HG03439 (cell line): ENCODE measurements at regions not wholly inside any gene's neighbourhood (a gene's known extent, or its start where the extent isn't known, plus 50 kb on each side); places are given as distances from the start of the nearest gene placed in this dataset.

Experiments used
- ATAC-seq: cut with Tn5 transposase; IDR thresholded peaks from one replicate; pipeline ENCODE4 v1.9.1; 2021; ENCODE audit warnings: mild to moderate bottlenecking, moderate library complexity; ENCODE audit not compliant: unreplicated experiment

DNA sequence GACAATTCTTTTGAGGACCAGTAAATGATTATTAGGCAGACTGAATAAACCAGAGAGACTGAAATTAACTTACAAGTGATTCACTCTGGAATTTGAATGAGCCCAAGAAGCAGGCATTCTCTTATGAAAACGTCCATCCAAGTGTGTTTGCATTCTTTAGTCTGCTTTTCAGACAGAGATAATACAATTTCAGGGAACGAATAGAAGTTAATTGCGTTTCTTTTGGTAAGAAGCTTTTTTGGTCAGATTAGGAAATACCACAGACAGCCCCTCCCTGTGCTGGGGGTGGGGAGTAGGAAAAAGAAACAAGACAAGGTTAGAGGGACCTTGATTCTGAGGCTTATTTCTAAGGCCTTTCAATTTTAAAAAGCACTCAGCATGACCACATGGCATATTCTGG, 874.4 kb downstream of the SUCLG1 start:
- no peak for ATAC-seq

DNA sequence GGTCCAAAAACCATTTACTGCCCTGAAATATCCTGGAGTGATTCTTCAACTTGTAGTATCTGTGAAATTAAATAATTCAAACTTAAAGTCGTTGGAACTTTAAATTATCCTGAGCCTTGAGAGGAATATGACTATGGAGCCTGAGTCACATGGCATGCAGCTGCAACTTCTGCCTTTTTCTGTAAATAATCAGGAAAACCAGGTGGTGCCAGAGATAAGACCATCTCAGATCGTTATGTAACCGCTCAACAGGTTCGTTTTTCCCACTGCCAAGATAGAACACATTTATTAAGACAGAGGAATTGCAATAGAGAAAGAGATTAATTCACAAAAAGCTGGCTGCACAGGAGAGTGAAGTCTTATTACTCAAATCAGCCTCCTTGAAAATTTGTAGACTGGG, 876.5 kb downstream of the SUCLG1 start:
- ATAC-seq: no peak

DNA sequence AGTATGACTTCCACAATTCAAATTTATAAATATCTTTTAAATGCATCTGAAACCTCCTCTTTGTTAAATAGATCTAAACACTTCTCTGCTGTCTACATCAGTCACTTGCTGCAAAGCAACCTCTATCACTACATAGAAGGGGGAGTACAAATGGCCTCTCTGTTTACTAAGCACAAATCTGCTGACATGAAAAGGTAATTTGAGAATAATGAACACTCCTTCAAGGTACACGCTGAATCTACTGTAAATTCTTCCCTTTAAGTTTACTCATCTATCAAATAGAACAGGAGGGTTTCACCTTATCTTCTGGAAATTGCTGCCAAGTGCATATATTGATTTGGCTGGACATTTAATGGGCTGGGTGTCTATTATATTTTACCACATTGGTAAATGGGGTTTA, 879.6 kb downstream of the SUCLG1 start:
- ATAC-seq: no peak

DNA sequence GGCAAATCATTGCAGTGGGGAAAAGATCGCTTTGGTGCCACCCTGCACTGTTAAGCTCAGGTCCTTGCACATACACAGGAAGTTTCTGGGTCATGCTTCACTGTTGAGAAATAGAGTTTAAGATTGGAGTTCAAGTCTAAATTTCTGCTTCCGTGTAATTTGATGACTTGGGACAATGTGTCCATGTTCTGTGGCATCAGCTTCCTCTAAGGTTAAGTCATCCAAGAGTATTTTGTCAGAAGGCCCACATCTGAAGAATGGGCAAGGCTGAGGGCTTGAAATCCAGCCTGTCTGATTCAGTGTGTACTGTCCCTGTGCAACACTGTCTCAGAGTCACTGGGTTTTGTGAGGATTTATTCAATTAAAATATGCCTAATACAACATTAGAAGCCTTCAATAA, 880.7 kb downstream of the SUCLG1 start:
- ATAC-seq: no peak

DNA sequence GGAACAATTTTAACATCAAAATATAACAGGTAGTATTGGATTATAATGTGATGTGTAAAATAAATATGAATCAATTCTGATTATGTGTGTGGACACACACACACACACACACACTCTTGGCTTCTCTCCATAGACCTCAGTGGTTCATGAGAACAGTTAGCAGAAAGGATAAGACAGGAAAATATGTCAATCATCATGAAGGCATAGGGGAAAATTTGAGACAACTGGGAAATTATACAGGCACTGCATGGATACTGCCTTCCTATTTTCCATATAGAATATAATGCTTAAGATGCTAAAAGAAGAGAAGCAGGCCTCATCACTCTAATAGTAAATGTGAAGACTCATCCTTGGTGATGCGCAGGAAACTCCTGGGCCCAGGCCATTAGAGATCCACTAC, 884.5 kb downstream of the SUCLG1 start:
- no peak for ATAC-seq

DNA sequence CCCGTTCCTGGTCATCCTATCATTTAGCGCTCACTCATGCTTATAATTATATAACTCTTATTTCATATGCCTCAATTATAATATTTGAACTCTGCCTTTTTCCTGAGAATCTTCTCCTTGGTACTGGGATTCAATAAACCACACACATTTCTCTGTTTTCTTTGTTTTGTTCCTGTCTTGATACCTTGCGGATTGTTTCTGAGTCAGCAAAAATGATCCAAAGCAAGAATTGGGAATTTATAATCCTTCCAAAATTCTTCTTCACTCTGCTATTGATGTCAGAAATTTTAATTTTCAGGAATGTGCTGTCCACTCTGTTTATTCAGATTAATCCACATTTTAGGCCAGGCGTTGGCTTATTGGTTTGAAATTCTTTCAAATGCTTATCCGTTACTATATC, 886.0 kb downstream of the SUCLG1 start:
- no peak for ATAC-seq

DNA sequence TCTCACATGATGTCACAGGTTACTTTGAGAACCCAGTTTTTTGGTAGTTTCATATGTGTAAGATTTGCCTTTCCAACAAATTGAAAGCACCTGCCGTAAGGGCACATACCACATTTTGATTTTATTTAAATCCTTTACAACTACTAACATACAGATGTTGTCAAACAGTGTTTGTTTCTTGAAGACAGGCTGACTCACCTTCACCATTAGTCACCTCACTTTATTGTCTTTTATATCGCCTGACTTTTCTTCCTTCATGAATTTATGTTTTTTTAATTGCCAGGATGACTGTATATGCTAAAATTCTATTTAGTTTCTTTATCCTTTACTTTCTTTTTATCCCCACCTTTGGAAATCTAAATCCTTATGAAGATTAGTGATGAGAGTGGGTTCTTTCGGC, 886.7 kb downstream of the SUCLG1 start:
- no peak for ATAC-seq

DNA sequence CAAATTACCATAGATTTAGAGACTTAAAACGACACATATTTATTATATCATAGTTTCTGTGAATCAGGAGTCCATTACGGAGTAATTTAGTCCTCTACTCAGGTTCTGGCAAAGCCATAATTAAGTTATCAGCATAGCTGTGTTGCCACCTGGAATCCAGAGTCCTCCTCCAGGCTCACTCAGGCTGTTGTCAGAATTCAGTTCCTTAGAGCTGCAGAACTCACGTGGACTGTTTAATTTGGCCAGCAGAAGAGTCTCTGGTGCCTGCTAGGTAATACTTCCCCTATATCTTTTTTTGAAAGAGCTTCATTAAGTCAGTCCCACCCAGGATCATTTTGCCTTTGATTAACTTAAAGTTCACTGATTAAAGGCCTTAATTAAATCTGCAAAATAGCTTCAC, 891.5 kb downstream of the SUCLG1 start:
- no peak for ATAC-seq

DNA sequence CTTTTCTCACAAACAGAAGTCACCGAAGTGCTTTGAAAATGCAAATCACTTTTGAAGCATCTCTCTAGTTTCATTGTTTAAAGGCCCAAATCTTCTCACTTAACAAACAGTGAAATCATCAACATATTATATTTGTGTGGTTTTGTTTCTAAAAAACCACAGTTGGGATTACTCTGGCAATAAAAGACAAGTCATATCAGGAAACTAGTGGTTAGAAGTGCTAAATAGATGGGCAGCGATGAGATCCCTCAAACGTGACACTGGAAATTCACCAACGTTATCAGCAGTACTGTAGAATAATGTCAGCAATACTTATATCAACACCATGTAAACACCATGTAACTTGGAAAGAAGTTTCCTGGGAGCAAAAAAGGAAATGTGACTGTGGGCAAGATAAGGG, 893.5 kb downstream of the SUCLG1 start:
- no peak for ATAC-seq

DNA sequence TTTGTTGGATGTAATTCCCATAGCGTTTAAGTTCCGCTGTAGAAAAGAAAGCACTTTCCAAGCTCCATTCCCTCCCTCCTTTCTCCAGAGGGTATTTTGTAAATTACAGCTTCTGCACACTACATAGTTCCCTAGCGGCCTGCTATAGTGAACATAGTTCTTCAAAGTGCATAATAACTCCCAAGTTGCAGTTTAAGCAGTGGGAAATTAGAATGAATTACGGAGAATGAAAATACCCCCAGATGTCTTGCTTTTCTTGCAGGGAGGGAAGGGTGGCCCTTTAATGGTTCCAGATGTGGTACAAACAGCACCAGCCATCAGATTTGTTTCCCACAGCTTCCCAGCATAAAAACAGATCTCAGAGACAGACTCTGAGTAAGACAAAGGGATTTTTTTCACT, 893.9 kb downstream of the SUCLG1 start:
- no peak for ATAC-seq

DNA sequence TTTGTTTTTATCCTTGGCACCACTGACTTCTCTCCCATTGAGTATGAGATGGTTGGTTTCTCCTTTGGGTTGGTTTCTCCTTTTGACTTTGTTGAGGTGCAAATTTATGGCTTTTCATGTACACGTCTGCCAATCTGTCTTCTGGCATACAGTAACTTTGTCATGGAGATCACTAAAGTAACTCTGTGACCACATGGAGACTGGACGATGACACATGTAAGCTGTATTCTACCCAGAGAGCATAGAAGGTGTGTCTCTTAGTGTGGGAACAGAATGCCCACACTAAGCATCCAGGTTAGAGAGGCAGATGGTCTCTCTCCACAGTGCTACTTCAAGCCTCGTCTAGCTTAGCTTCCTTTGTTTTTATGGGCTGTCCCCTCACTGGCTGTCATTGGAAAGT, 897.5 kb downstream of the SUCLG1 start:
- ATAC-seq: no peak

DNA sequence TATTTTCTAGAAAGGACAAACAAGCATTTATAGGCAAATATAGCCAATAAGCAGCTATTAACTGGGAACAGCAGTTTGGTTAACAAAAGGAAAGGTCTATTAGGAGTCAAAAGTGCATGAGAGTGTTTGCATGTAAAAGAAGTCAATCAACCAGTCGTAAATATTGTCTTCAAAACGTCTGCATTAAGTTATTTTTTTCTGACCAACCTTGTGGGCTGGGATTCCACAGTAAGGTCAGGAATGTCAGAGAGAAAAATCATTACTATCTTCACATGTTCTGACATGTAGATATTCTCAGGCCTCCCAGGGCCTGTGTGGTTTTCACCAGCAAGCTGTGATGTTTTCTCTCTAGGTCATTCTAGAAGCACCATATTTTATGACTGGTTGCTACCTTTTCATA, 922.5 kb downstream of the SUCLG1 start:
- ATAC-seq: no peak

DNA sequence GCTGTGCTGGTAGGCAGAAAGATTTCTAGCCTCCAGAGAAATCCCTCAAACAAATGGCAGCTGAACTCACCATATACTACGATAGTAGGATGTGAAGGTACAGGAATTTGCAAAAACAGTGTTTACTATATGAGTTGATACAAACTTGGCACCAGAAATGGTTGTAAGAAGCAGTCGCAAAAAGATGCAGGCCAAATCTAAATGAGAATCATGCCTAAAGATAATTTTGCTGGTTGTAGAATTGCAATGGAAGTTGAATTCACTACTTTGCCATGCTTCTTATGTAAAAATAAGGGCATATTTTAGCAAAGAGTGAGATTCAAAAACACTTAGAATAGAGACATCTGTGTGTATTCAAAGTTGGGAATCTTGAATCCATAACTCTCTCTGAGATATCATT, 924.7 kb downstream of the SUCLG1 start:
- ATAC-seq: no peak

DNA sequence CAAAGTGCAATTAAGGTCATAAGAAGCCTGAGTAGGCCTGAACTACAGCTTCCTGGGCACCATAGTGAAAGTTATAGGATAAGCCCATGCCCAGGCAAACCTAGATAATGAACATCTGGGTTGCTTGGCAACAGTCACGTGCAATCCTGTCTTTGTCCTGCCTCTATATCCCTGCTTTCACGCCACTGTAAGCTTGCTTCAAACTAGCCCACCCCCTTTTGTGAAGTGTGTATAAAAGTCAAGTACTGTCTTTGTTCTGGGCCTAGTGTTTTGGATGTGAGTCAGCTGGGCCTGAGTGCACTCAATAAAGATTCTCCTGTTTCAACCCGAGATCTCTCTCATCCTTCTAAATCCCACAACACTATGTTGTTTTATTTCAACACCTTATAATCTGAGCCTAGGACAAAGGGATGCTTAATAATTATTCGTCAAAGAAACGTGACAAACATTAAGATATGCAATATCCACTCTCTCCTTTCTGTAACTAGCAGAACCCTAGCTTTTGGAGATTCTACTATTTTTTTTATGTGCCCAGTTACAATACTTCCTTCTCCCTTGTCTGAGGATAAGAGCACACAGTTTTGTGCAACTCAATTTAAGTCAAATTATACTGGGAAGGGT, 927.8 kb downstream of the SUCLG1 start:
- no peak for ATAC-seq

DNA sequence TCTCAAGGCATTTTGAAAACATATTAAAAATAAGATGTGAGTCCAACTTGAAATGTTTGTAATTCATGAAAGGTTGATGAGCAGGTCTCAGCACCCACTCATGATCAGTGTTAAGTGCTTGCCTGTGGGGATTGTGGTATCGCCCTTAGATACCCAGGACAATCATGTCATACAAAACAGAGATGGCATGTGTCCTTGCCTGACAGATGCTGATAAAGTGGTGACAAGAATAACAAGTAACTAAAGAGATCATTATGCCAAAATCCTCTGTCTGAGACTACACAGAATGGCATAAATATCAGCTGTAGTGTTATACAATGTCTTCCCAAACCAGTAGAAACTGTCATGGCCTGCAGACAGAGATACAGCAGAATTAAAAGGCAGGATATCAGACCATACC, 930.3 kb downstream of the SUCLG1 start:
- ATAC-seq: no peak

DNA sequence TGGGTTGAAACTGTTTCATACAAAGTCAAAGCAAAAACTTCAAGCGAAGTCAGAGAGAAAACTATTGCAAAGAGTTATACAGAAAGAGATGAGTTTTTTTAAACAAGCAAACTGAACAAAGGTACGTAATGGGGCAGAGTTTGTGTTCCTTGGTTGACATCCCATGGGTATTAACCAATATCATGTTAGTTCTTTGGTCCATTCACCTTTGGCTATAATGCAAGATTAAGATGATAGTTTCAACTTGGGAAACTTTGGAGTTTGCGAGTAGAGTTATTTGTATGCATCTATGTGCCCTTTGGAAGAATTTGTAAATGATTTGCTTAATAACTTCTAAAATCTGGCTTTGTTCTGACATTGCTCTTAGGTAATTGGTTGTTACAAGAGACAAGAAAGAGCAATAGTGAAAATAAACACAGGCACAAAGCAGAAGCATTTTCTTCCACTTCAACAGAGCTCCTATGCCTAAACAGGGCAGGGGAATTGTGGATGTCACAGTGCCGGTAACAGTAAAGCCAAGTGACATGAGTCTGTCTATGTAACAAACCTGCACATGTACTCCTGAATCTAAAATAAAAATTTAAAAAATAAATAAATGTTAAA, 936.1 kb downstream of the SUCLG1 start:
- no peak for ATAC-seq

DNA sequence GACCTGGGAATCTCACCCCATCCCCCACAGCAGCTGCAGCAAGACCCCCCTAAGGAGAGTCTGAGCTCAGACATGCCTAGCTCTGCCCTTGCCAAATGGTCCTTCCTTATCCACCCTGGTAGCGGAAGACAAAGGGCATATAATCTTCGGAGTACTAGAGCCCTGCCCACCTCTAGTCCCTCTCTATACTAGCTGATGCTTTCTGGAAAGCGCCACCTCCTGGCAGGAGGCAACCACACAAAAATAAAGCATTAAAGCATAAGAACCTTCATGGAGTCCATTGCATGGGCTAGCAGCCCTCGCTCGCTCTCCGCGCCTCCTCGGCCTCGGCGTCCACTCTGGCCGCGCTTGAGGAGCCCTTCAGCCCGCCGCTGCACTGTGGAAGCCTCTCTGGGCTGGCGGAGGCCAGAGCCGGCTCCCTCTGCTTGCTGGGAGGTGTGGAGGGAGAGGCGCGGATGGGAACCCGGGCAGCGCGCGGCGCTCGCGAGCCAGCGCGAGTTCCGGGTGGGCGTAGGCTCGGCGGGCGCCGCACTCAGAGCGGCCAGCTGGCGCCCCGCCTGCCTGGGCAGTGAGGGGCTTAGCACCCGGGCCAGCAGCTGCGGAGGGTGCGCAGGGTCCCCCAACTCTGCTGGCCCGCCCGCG, 941.2 kb downstream of the SUCLG1 start:
- ATAC-seq: no peak

DNA sequence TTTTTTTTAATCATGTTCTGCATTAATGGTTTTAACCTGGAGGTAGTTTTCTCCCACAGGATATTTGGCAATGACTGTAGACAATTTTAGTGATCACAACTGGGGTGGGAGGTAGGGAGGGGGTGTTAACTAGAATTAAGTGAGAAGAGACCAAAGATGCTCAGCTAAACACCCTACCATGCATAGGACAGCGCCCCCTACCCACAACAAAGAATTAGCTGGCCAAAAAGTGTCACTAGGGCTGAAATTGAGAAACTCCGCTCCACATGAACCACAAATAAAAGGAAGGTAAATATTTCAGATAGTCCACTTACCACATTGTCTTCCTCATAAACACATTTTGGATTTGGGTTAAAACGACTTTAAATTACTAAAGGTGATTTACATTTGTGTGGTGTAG, 942.6 kb downstream of the SUCLG1 start:
- no peak for ATAC-seq

DNA sequence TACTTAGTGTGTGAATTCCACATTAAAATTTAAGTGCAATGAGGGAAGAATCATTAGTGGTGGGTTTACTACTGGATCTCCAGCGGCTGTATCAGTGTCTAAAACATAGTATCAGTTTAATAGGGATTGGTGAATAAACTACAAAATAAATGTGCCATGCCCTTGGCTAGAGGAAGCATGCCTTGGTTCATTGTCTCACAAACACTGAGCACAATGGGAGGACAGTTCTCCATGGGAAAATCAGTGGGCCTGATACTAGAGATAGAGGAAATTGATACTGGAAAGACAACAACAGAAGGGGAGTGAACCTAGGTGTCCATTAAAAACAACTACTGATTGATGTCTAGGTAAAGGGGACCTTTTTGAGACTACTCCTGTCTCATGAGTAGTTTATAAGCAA, 971.6 kb downstream of the SUCLG1 start:
- no peak for ATAC-seq

DNA sequence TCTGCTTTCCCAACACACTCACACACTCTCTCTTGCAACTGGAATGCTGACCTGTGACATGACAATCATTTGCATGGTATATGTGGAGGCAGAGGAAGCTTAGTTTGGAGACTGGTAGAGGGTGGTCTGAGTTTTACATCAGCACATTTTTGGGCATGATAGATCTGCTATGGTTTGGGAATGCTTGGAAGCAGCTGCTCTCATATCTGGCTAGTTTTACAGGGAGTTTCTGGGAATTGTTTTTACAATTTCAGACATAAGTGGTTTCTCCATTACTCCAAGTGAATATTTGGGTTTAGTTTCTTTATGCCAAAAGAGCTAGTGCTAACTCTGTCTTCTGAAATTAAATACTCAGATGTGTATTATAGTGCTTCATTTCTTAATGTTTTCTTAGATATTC, 977.6 kb downstream of the SUCLG1 start:
- ATAC-seq: no peak

DNA sequence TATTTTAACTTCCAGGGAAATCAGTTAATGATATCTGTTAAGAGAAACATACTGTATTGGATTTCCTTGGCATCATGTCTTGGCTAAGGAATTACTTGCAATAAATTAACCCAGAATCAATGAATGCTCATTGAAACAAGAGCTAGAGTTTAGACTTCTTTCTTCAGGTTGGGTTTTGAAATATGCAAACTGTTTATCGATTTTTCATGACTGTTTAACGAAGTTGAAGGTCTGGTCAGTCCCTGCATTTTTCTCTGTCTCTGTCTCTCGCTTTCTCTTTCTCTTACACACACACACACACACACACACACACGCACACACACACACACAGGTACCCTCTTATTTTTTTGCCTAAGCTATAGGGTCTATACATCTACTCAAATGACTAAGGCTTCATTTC, 981.0 kb downstream of the SUCLG1 start:
- no peak for ATAC-seq

DNA sequence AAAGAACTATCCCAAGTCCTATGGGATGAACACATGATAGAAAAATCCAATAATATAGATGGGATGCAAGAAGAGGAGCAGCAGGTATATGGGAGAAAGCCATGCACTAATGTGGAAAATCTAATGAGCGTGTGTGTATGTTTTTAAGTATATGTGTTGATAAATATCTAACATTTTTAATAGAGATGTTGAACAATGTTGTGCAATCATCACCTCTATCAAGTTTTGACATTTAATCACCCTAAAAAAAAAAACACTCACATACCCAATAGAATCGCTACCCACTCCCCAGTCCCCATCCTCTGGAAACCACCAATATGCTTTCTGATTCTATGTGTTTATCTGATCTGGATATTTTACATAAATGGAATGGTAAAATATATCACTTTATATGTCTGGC, 983.7 kb downstream of the SUCLG1 start:
- no peak for ATAC-seq

DNA sequence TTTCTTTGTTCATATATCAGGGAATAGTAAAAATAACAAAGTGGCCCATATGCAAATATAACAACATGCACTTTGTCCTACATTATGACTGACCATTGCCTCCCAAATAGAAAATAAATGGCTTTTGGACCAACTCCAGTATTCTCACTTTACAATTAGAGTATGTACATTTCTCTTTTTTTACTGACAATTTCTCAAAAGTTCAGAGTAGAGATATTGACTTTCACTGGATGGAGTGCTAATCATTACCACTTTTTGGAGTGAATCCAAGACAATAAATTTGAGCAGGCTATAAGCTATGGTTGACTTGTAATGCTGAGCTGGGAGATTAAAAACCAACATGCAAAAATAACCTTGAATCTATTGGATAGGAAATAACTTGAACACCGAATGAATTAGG, 987.4 kb downstream of the SUCLG1 start:
- no peak for ATAC-seq
